ENCODE measurements at regions not wholly inside any gene's neighbourhood (a gene's known extent, or its start where the extent isn't known, plus 50 kb on each side); places are given as distances from the start of the nearest gene placed in this dataset.

DNA sequence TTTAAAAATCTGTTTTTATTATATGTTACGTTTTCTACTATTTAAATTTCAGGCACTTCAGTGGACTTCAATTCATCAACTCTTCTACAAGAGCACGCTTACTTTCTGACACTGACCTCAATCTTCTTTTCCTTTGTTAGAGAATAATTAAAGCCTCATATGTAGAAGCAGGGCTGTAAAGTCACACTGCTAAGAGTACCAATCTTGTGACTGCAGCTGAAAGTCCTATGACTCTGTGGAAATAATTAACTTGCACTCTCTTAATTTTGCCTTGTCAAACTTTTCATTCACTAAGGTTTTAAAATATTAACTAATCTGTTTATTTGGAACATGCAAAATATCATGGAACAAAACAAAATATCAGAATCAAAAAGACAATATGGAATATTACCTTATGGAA, 498.1 kb downstream of the PCDH10 start:
- peaks cover 15% of the 10 kb centered on the region for H3K9me3 Mint-ChIP-seq
- no peak for TF ChIP-seq CTCF (IDR thresholded peaks at IDR 0.05; ENCODE audit: unreplicated experiment)
- no peaks in the 10 kb centered on the region for H3K27me3 Mint-ChIP-seq (ENCODE audit: low read depth)
- no peak overlapping the region for H3K4me3 Mint-ChIP-seq
- DNase-seq (ENCODE audit: low spot score in 2 of 2, unreplicated experiment in 2 of 2), result no peak
- H3K4me1 Mint-ChIP-seq, result peaks cover 2% of the 10 kb centered on the region
- no peak overlapping the region for H3K27ac Mint-ChIP-seq
- H3K36me3 Mint-ChIP-seq, result peaks cover 2% of the 10 kb centered on the region

GRCh38 chr4:133641191-133641590, 492.1 kb downstream of the PCDH10 start:
- Mint-ChIP-seq H3K27me3 (ENCODE audit: low read depth) (no peaks in the 10 kb centered on the region), H3K4me3 (no peak overlapping the region), H3K4me1 (peaks cover 12% of the 10 kb centered on the region), H3K27ac (peak overlapping the region; percentile 39), H3K36me3 (peaks cover 1% of the 10 kb centered on the region), H3K9me3 (peaks cover 2% of the 10 kb centered on the region)
- DNase-seq (ENCODE audit: low spot score in 2 of 2, unreplicated experiment in 2 of 2), result no peak
- TF ChIP-seq CTCF (IDR thresholded peaks at IDR 0.05; ENCODE audit: unreplicated experiment), result no peak

DNA sequence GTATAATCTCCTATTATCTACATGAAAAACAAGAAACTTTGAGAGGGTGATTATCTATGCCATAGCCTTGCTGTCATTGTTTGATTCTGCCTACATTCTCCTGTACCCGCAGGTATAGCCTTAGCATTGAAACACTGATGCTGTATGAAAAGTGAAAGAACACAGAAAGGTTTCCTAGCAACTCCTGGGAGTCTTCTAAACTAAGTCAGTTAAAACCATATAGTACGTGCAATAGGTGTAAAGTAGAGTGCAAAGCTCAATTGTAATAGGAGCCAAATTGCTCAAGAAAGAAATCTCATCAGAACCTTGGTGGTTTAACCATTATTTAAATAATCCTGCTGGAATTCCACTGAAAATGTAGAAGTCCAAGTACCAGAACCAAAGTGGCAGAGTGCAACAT, 489.7 kb downstream of the PCDH10 start:
- Mint-ChIP-seq H3K27me3 (ENCODE audit: low read depth) (no peaks in the 10 kb centered on the region), H3K27ac (no peak overlapping the region), H3K9me3 (peaks cover 13% of the 10 kb centered on the region), H3K36me3 (peaks cover 6% of the 10 kb centered on the region), H3K4me3 (no peak overlapping the region), H3K4me1 (peaks cover 18% of the 10 kb centered on the region)
- TF ChIP-seq CTCF (IDR thresholded peaks at IDR 0.05; ENCODE audit: unreplicated experiment), result no peak
- DNase-seq (ENCODE audit: low spot score in 2 of 2, unreplicated experiment in 2 of 2), result no peak

GRCh38 chr4:133637161-133637560, 488.1 kb downstream of the PCDH10 start:
- no peak for TF ChIP-seq CTCF (IDR thresholded peaks at IDR 0.05; ENCODE audit: unreplicated experiment)
- no peak for DNase-seq (ENCODE audit: low spot score in 2 of 2, unreplicated experiment in 2 of 2)
- Mint-ChIP-seq H3K9me3 (peaks cover 13% of the 10 kb centered on the region), H3K4me3 (no peak overlapping the region), H3K27me3 (ENCODE audit: low read depth) (no peaks in the 10 kb centered on the region), H3K4me1 (peaks cover 22% of the 10 kb centered on the region), H3K27ac (no peak overlapping the region), H3K36me3 (peaks cover 6% of the 10 kb centered on the region)

DNA sequence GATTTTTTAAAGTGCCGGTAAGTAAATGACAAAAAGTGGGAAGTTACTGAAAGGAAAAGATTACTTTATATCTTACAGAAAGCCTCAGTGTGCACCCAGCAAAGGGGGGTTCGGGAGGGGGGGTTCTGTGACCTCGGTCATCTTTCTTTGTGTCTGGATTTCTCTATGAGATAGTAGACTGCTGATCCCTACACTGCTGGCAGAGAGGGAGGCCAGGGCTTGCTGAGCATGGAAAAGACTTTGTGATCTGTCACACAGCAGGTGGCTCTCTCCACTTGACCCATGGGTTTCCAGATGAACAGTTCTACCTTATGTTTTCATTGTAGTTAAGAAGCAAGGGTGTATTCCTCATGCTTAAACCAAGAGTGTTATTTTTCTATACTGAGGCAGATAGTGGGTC, 475.6 kb downstream of the PCDH10 start:
- DNase-seq (ENCODE audit: low spot score in 2 of 2, unreplicated experiment in 2 of 2), result no peak
- Mint-ChIP-seq H3K27me3 (ENCODE audit: low read depth) (no peaks in the 10 kb centered on the region), H3K4me1 (peaks cover 23% of the 10 kb centered on the region), H3K4me3 (no peak overlapping the region), H3K36me3 (peaks cover 3% of the 10 kb centered on the region), H3K9me3 (peaks cover 9% of the 10 kb centered on the region), H3K27ac (peak overlapping the region; percentile 24)
- TF ChIP-seq CTCF (IDR thresholded peaks at IDR 0.05; ENCODE audit: unreplicated experiment), result no peak

GRCh38 chr4:133623847-133624246, 474.8 kb downstream of the PCDH10 start:
- no peak for DNase-seq (ENCODE audit: low spot score in 2 of 2, unreplicated experiment in 2 of 2)
- Mint-ChIP-seq H3K27ac (no peak overlapping the region), H3K27me3 (ENCODE audit: low read depth) (no peaks in the 10 kb centered on the region), H3K9me3 (peaks cover under 1% of the 10 kb centered on the region), H3K36me3 (no peaks in the 10 kb centered on the region), H3K4me3 (no peak overlapping the region), H3K4me1 (peaks cover 26% of the 10 kb centered on the region)
- no peak for TF ChIP-seq CTCF (IDR thresholded peaks at IDR 0.05; ENCODE audit: unreplicated experiment)

Measured in mesothelial cell of epicardium (in vitro differentiated cells).